ENCODE measurements at regions not wholly inside any gene's neighbourhood (a gene's known extent, or its start where the extent isn't known, plus 50 kb on each side); places are given as distances from the start of the nearest gene placed in this dataset.

- H4K20me1 ChIP-seq (ENCODE audit: insufficient read depth, low read length) = no peaks in the 10 kb centered on the region
- dilution Hi-C loops (cut with HindIII; ENCODE audit: low sequenced_read_pairs, unreplicated experiment) = no loop called here
- peak overlapping the region; percentile 96 for H4K5ac ChIP-seq (ENCODE audit: low read depth, low read length)
Observed at GRCh38 chr3:16114930-16115329, 59.5 kb upstream of the GALNT15 start.

More at GRCh38 chr3:16114930-16115329, 59.5 kb upstream of the GALNT15 start:
- H3K9me3 ChIP-seq (ENCODE audit: control insufficient read depth, insufficient read depth, low read length) = no peaks in the 10 kb centered on the region; the same call in 1 of the 2 replicates
- peaks cover 13% of the 10 kb centered on the region; the same call in 1 of the 2 replicates for H3K4me1 ChIP-seq (ENCODE audit: control insufficient read depth, insufficient read depth, low read length)
- peak overlapping the region; percentile 94 for H3K18ac ChIP-seq (ENCODE audit: low read depth, low read length)
- no CpG with 5 or more reads among the region's 3 CpGs for WGBS, 2 experiments (ENCODE audit: extremely low coverage in 2 of 2, insufficient read length in 1 of 2)
- 0 out of 2 replicates have a peak overlapping the region, but pooled peaks have one; percentile 35 for H3K23ac ChIP-seq (ENCODE audit: low read depth, low read length)
- H3K27me3 ChIP-seq (ENCODE audit: control insufficient read depth, insufficient read depth, low read length) = no peaks in the 10 kb centered on the region
- no peak overlapping the region for H2AFZ ChIP-seq (replicated peaks; ENCODE audit: low read length, poor library complexity)
- H3K56ac ChIP-seq (ENCODE audit: extremely low read depth, insufficient read depth, low read length) = 0 out of 2 replicates have a peak overlapping the region, but pooled peaks have one; percentile 16
- H3K36me3 ChIP-seq (ENCODE audit: control insufficient read depth, insufficient read depth, low read length) = no peaks in the 10 kb centered on the region
- no TSS peak for BruUV-seq (replicated peaks)
- peak overlapping the region; percentile 70 for H3K4ac ChIP-seq (ENCODE audit: low read depth, low read length)
- peak overlapping the region; percentile 49 for H2AK5ac ChIP-seq (ENCODE audit: low read depth, low read length)
- ATAC-seq (ENCODE audit: low read depth) = no peak
- no peak overlapping the region for H3K4me2 ChIP-seq (ENCODE audit: low read depth, low read length)
- no peak for DNase-seq
- H3K79me1 ChIP-seq (ENCODE audit: low read depth in 1 of 2, low read length in 2 of 2) = no peaks in the 10 kb centered on the region
- intact Hi-C loops (cut with micrococcal nuclease) (no loop called here), in situ Hi-C loops (cut with MboI; ENCODE audit: low sequenced_read_pairs) (no loop called here)
- POLR2A ChIA-PET (ENCODE audit: unreplicated experiment) = no interaction called here
- TF ChIP-seq NFE2L2 (IDR thresholded peaks at IDR 0.05; ENCODE audit: low read depth, low read length) (no peak), MXI1 (IDR thresholded peaks at IDR 0.05; ENCODE audit: borderline replicate concordance, low read depth, low read length) (no peak), CHD1 (IDR thresholded peaks at IDR 0.05; ENCODE audit: low read depth, low read length) (no peak), BHLHE40 (IDR thresholded peaks at IDR 0.05; ENCODE audit: low read depth, low read length) (no peak), MAFK (IDR thresholded peaks at IDR 0.05; ENCODE audit: low read depth, low read length) (no peak), CTCF (conservative IDR thresholded peaks at IDR 0.05; ENCODE audit: low read depth, low read length) (no peak), MAZ (IDR thresholded peaks at IDR 0.05; ENCODE audit: borderline replicate concordance, low read depth, low read length) (no peak), POLR2A (IDR thresholded peaks at IDR 0.05; ENCODE audit: low read depth, low read length) (no peak), FOS (IDR thresholded peaks at IDR 0.05; ENCODE audit: low read depth, low read length) (no peak), RFX5 (IDR thresholded peaks at IDR 0.05; ENCODE audit: low read depth, low read length) (no peak)
- peak overlapping the region; percentile 84 for H2BK20ac ChIP-seq (ENCODE audit: low read depth, low read length)
- H3K9me1 ChIP-seq (ENCODE audit: insufficient read depth, low read length) = peaks cover 3% of the 10 kb centered on the region; the same call in 1 of the 2 replicates
- H4K8ac ChIP-seq (ENCODE audit: low read depth in 2 of 2, low read length in 2 of 2) = peak overlapping the region; percentile 75
- H3K14ac ChIP-seq (replicated peaks; ENCODE audit: low read depth, low read length) = peak overlapping the region; percentile 64; the same call in 1 of the 2 replicates
- no peak overlapping the region for H3K4me3 ChIP-seq (ENCODE audit: insufficient read depth, low read depth, low read length)
- no peak overlapping the region for H2AK9ac ChIP-seq (replicated peaks; ENCODE audit: low read depth, low read length, poor library complexity)
- H3K27ac ChIP-seq (ENCODE audit: insufficient read depth, low read length) = peak overlapping the region; percentile 31
- no peak overlapping the region for H3K9ac ChIP-seq (ENCODE audit: low read depth, low read length)
- CTCF ChIA-PET = no interaction called here
- peak overlapping the region; percentile 96; the same call in 2 of the 3 replicates for H2BK15ac ChIP-seq (ENCODE audit: low read depth, low read length)
- peak overlapping the region; percentile 85 for H4K91ac ChIP-seq (ENCODE audit: insufficient read depth, low read depth, low read length)
- H2BK120ac ChIP-seq (ENCODE audit: low read depth, low read length) = peak overlapping the region; percentile 89
- peak overlapping the region; percentile 99 for H2BK5ac ChIP-seq (ENCODE audit: low read depth, low read length, poor library complexity, severe bottlenecking)

All from IMR-90 (cell line).